ENCODE measurements at regions not wholly inside any gene's neighbourhood (a gene's known extent, or its start where the extent isn't known, plus 50 kb on each side); places are given as distances from the start of the nearest gene placed in this dataset.

DNA sequence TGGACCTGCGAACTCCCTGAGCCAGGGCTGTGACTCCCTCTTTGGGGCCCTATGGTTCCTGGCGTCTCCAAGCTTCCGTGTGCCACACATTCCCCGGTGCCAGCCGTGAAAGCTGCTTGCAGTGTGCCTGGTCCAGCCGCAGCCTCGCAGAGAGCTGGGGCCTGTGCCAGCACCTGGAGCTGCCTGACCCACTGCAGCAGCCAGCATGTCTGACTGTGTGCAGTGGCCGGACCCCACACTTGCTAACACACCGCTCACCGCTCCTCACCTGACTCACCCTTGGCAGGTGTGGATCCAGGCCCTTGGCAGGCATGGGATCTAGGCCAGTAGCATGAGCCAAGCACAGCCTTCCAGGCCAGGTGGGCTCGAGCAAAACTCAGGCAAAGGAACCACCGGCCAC is 227.5 kb downstream of the OTOR start:
- TF ChIP-seq YY1 (IDR thresholded peaks at IDR 0.05; ENCODE audit: insufficient read depth, insufficient read length) (no peak), SUZ12 (IDR thresholded peaks at IDR 0.05; ENCODE audit: extremely low read depth, insufficient read depth, insufficient read length) (no peak)
